Amniotic epithelial cell (primary cell): ENCODE measurements at regions not wholly inside any gene's neighbourhood (a gene's known extent, or its start where the extent isn't known, plus 50 kb on each side); places are given as distances from the start of the nearest gene placed in this dataset.

Experiments used
- DNase-seq: peaks from one replicate; pipeline ENCODE4 v3.0.0-alpha.2; 2010; ENCODE audit warnings: low read depth

- DNase-seq, result no peak
These were observed 1318.3 kb downstream of the AACS start for GRCh38 chr12:126383506-126383905.

DNA sequence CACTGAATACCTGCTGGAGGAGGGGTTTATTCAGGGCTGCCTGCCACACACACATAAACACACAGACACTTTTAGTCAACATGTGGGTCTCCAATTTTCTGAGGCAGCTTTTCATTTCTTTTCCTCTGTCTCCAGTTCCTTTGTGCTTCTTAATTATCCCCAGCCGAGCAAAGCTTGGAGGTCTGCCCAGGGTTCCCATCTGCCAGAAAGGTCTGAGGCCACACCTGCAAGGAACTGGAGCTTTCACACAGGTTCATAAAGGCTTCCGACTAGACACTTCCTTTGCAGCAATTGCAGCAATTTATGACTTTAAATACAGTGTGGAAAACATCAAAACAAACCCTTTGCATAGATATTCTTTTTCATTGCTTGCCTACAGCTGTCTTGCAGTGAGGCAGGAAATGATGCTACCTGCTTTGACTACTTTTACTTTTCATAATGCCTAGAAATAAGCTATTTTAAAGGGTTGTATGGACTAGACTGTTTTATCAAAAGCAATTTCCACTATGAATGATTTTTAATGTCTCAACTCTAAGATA lies 1318.9 kb downstream of the AACS start:
- no peak for DNase-seq

DNA sequence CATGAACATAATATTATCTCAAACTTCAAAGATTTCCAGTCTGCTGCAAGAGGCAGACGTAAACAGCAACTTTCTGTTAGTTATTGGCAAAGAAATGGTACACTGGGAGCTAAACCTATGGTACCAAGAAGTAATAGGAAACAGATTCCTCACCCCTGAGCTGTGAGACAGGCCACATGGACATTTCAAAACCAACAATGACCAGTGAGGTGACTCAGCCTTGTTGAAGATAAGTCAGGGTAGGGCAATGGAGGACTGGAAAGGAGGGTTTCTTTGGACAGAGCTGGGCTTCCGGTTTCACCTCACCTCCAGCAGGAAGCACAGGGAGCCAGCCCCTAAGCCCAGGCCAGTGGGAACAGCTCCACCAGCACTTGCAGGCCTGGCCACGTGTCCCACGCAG lies 1320.5 kb downstream of the AACS start:
- DNase-seq, result peak; percentile 65

GRCh38 chr12:126389220-126389841 lies 1324.1 kb downstream of the AACS start:
- peak; percentile 83 for DNase-seq

DNA sequence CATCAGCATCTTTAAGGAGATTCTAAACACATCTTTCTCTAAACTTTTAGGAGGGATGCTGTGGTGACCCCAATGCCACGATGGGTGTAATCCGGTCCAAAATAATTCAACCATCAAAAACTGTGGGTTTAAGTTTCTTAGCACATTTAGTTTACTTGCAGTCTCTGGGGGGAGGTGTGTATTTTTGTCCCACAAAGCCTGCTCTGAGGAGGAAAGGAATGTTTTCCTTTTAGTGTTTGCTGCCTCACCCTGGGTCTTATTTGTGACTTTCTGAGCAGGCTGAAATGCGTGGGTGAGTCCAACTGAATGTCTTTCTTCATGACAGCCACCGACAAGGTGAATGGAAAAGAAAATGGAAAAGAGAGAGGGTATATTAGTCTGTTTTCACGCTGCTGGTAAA lies 1324.7 kb downstream of the AACS start:
- DNase-seq, result peak; percentile 4

DNA sequence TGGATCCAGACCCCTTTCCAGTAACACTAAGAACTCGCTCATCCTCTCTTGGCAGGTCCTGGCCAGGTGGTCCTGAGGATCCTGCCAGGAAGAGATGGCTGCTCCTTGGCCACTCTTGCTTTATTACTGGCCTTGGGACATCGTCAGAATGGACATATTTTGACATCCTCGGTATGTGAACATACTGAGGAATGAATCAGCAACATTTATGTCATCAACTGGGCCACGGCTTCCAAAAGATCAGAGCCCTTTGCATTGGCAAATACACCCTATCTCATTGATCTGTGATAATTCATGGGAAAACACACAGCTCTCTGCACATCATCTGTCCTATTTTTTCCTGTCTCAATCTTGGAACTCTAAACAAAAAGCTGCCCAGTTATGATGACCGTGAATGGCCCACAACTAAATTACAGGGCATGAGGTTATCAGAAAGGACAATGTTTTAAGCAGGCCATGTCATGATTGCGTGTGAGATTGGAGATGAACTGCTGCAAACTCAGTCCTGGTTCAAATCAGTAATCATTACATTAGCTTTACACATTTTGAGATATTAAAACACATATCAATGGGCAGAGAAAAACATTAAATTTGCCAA lies 1325.8 kb downstream of the AACS start:
- DNase-seq, result peak; percentile 3

DNA sequence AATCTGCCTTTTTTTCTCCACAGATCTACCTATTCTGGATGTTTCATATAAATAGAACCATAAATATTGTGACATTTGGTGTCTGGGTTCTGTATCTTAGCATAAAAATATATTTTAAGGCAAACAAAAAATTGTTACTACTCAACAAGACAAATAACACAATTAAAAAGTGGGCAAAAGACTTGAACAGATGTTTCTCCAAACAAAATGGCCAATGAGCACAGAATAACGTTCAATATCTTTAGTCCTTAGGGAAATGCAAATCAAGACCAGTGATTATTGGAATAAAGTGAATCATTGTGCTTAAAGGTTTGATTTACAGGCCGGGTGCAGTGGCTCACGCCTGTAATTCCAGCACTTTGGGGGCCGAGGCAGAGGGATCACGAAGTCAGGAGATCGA lies 1331.3 kb downstream of the AACS start:
- no peak for DNase-seq

- DNase-seq, result peak; percentile 31
These were observed 1331.9 kb downstream of the AACS start for GRCh38 chr12:126397071-126397581.

- no peak for DNase-seq
These were observed 1332.4 kb downstream of the AACS start for GRCh38 chr12:126397660-126398059.

DNA sequence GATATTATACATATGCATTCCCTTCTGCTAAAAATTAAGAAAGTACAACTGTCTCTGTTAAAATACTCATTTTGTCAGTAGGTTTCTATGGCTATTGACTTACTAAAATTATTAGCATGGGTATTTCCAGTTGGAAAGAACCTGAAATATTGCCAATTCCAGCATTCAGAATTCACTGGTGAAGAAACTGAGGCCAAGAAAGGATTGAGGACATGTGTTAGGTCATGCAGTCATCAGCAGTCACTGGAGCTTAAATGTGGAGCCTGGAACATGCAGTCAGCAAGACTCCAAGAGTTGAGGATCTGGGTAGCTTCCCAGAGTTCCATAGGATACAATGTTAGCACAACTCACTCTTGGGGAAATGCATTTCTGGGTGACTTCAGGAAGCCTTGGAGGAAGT lies 1335.6 kb downstream of the AACS start:
- DNase-seq, result no peak

- DNase-seq, result no peak
These were observed 1339.2 kb downstream of the AACS start for GRCh38 chr12:126404293-126404881.

DNA sequence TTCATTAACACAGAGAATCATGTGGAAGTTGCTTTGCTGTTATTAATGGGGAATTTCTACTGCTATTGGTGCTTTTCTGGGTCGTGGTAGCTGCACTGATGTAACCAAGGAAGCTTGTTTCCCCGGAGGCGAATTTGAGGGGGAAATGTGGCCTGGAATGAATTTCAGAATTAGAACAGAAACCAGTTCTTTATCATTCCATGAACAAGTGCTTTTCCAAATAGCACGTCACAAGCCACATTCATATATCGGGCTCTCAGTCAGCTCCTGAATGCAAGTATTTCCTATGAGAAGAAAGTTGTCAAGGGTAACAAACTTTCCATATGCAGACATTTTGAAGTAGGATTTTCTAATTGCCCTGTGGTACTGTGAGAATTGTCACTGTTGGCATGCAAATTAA lies 1353.2 kb downstream of the AACS start:
- DNase-seq, result no peak

GRCh38 chr12:126419131-126419530 lies 1353.9 kb downstream of the AACS start:
- no peak for DNase-seq

GRCh38 chr12:126424696-126425095 lies 1359.5 kb downstream of the AACS start:
- DNase-seq, result no peak

- DNase-seq, result no peak
These were observed 1360.0 kb downstream of the AACS start for GRCh38 chr12:126425264-126425663.

DNA sequence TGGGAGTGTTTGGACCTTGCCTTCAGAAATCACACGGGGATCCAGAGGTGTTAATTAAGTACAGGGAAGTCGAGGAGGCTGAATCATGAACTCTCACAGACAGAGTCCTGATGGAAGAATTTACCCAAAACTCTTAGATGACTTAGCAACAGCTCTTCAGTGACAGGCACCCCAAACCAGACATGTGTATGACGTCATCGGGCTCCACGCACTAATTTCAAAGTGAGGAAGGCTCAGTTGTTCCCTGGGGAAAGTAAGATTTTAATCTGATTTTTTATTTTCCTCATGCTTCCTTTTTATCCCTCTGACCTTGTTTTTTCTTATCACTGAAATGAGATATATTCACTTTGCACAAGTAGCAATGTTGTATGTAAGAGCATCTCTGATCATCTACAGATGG lies 1363.5 kb downstream of the AACS start:
- no peak for DNase-seq

- peak; percentile 11 for DNase-seq
These were observed 1365.7 kb downstream of the AACS start for GRCh38 chr12:126430921-126431320.

GRCh38 chr12:126431767-126432166 lies 1366.5 kb downstream of the AACS start:
- no peak for DNase-seq

GRCh38 chr12:126432780-126433179 lies 1367.5 kb downstream of the AACS start:
- DNase-seq, result no peak

- no peak for DNase-seq
These were observed 1369.3 kb downstream of the AACS start for GRCh38 chr12:126434412-126434985.

DNA sequence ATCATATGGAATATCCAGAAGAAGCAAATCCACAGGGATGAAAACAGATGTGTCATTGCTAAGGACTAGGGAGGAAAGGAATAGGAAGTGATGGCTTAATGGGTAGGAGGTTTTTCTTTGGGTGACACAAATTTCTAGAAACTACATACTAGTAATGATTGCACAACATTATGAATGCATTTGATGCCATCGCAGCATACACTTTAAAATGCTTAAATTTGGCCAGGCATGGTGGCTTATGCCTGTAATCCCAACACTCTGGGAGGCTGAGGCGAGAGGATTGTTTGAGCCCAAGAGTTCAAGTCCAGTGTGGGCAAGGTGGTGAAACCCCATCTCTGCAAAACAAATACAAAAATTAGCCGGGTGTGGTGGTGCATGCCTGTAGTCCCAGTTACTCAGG lies 1370.8 kb downstream of the AACS start:
- DNase-seq, result no peak

DNA sequence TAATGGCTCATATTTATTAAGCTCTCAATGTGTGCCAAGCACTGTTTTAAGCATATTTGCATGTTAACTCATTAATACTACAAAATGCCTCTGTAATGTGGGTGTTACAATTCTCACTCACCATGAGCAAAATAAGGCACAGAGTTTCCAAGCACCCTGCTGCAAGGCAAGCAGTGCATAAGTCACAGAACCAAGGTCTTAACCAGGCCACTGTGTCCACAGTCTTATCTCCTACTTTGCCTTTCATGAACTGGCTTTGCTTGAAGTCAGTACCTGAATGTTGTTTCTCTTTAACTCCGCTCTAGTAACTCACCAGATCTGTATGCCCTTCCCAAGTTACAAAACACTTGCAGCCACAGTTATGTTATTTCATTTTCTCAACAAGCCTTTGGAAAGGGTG lies 1372.7 kb downstream of the AACS start:
- no peak for DNase-seq

- DNase-seq, result no peak
These were observed 1378.7 kb downstream of the AACS start for GRCh38 chr12:126443977-126444376.
